ENCODE measurements at regions not wholly inside any gene's neighbourhood (a gene's known extent, or its start where the extent isn't known, plus 50 kb on each side); places are given as distances from the start of the nearest gene placed in this dataset.

DNA sequence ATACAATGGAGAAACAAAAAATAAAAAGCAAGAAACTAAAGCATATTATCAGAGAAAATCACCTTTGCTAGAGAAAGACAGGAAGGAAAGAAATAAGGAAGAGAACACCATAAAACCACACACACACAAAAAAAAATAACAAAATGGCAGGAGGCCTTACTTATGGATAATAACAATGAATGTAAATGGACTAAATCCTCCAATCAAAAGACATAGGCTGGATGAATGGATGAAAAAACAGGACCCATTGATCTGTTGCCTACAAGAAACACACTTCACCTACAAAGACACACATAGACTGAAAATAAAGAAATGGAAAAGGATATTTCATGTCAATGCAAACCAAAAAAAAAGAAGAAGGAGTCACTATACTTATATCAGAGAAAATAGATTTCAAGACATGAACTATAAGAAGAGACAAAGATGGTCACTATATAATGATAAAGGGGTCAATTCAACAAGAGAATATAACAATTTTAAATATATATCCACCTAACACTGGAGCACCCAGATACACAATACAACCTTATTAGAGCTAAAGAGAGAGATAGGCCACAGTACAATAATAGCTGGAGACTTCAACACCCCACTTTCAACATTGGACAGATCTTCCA is 693.6 kb downstream of the HACE1 start:
- Histone ChIP-seq H3K9me3 (peaks cover 0 to 33% (median 14%) of the 10 kb centered on the region in 4 donors), H3K36me3 (no peaks in the 10 kb centered on the region), H3K4me3 (no peak overlapping the region), H3K4me1 (no peaks in the 10 kb centered on the region), H3K27ac (no peak overlapping the region), H3K27me3 (no peaks in the 10 kb centered on the region)
- DNase-seq, result no peak
- intact Hi-C loops (cut with DNase I; ENCODE audit: low total_unique reads), result no loop called here
- TF ChIP-seq, protein P1, sequence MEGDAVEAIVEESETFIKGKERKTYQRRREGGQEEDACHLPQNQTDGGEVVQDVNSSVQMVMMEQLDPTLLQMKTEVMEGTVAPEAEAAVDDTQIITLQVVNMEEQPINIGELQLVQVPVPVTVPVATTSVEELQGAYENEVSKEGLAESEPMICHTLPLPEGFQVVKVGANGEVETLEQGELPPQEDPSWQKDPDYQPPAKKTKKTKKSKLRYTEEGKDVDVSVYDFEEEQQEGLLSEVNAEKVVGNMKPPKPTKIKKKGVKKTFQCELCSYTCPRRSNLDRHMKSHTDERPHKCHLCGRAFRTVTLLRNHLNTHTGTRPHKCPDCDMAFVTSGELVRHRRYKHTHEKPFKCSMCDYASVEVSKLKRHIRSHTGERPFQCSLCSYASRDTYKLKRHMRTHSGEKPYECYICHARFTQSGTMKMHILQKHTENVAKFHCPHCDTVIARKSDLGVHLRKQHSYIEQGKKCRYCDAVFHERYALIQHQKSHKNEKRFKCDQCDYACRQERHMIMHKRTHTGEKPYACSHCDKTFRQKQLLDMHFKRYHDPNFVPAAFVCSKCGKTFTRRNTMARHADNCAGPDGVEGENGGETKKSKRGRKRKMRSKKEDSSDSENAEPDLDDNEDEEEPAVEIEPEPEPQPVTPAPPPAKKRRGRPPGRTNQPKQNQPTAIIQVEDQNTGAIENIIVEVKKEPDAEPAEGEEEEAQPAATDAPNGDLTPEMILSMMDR (IDR thresholded peaks at IDR 0.05), result no peak
- no peak for TF ChIP-seq POLR2AphosphoS5 (IDR thresholded peaks at IDR 0.05)
- no peak for TF ChIP-seq EP300 (IDR thresholded peaks at IDR 0.05)
- TF ChIP-seq POLR2A (IDR thresholded peaks at IDR 0.05), result no peak

DNA sequence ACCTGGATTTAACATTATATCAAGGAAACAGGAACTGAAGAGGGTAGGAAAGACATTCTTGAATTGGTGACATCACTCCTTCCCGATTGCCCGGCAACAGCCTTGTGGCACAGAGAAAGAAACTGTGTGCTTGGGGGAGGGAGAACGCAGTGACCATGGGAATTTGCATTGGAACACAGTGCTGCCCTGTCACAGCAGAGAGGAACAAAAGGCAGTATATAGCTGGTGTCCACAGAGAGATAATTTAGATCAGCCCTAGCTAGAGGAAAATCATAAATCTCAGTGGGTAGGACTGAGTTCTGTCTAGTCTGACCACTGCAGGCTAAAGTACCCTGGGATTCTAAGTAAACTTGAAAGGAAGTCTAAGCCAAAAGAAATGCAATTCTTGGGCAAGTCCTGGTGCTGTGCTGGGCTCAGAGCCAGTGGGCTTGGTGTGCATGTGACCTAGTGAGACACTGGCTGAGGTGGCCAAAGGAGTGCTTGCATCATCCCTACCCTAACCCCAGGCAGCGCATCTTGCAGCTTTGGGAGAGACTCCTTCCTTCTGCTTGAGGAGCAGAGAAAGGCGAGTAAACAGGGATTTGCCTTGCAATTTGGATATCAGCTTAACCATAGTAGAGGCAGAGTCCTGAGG is 697.6 kb downstream of the HACE1 start:
- WGBS, 5 donors, result 87 to 95% (median 90%) methylated on average over 5 of the region's 5 CpGs
- no peaks in the 10 kb centered on the region for H3K4me1 ChIP-seq
- no peaks in the 10 kb centered on the region for H3K27me3 ChIP-seq
- no peak overlapping the region for H3K27ac ChIP-seq
- intact Hi-C loops (cut with DNase I; ENCODE audit: low total_unique reads), result no loop called here
- peaks cover 0 to 33% (median 14%) of the 10 kb centered on the region in 4 donors for H3K9me3 ChIP-seq
- DNase-seq, result no peak
- H3K36me3 ChIP-seq, result no peaks in the 10 kb centered on the region
- TF ChIP-seq POLR2A (IDR thresholded peaks at IDR 0.05) (no peak), POLR2AphosphoS5 (IDR thresholded peaks at IDR 0.05) (no peak), EP300 (IDR thresholded peaks at IDR 0.05) (no peak)
- TF ChIP-seq, protein P1 (IDR thresholded peaks at IDR 0.05), result no peak
- no peak overlapping the region for H3K4me3 ChIP-seq

DNA sequence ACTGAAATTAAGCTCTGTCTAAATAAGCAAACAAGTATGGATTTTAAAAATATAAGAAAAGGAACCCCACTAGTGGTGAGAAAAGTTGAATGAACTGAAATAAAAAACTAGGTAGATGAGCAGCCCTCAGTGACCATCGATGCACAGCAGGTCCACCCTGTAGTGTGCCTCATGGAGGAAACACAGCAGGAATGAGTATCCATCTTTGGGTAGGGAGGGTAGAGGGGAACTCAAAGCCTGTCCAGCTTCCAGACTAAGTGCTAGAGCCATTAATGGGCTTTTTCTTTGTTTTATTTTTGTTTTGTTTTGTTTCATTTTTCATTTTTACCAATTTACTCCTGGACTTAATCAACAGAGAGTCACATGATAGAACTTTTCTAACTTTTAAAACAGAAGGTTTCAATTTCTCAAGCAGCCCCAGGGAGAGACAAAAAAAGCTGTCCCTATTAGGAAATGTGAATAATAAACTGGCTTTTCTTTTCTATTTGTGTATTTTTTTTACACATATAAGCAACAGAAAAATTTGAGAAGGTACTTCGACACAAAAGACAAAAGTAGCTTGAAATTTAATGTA is 700.6 kb downstream of the HACE1 start:
- intact Hi-C loops (cut with DNase I; ENCODE audit: low total_unique reads), result no loop called here
- H3K9me3 ChIP-seq, result peaks cover 0 to 8% (median 3%) of the 10 kb centered on the region in 4 donors
- no peak for TF ChIP-seq POLR2A (IDR thresholded peaks at IDR 0.05)
- no peak for TF ChIP-seq EP300 (IDR thresholded peaks at IDR 0.05)
- TF ChIP-seq, protein P1 (IDR thresholded peaks at IDR 0.05), result no peak
- TF ChIP-seq POLR2AphosphoS5 (IDR thresholded peaks at IDR 0.05), result no peak
- no peaks in the 10 kb centered on the region for H3K4me1 ChIP-seq
- no peaks in the 10 kb centered on the region for H3K27me3 ChIP-seq
- H3K4me3 ChIP-seq, result no peak overlapping the region
- no peak overlapping the region for H3K27ac ChIP-seq
- 83 to 91% (median 84%) methylated on average over 2 of the region's 2 CpGs for WGBS, 5 donors
- H3K36me3 ChIP-seq, result no peaks in the 10 kb centered on the region
- no peak for DNase-seq

DNA sequence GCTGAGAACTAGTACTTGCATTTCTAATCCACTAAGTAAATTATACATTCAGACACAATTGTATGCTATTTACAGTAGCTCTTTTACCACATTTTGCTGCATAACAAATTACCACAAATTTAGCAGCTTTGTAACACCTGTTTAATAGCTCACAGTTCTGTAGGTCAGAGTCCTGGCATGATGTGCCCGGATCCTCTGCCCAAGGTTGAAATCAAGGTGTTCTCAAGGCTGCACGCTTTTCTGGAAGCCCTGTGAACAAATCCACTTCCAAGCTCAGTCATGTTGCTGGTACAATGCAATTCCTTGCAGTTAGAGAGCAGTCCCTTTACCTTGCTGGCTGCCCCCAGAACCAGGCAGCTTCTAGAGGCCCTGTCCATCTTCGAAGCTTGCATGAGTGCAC is 716.0 kb downstream of the HACE1 start:
- no peak for DNase-seq
- no peaks in the 10 kb centered on the region for H3K4me1 ChIP-seq
- no peaks in the 10 kb centered on the region for H3K36me3 ChIP-seq
- WGBS, 5 donors, result 69 to 94% (median 77%) methylated on average over 3 of the region's 3 CpGs
- H3K27me3 ChIP-seq, result no peaks in the 10 kb centered on the region
- intact Hi-C loops (cut with DNase I; ENCODE audit: low total_unique reads), result no loop called here
- H3K4me3 ChIP-seq, result no peak overlapping the region
- H3K9me3 ChIP-seq, result peaks cover 0 to 12% (median 0%) of the 10 kb centered on the region in 4 donors
- TF ChIP-seq EP300 (IDR thresholded peaks at IDR 0.05), result no peak
- TF ChIP-seq, protein P1 (IDR thresholded peaks at IDR 0.05), result no peak
- TF ChIP-seq POLR2AphosphoS5 (IDR thresholded peaks at IDR 0.05), result no peak
- TF ChIP-seq POLR2A (IDR thresholded peaks at IDR 0.05), result no peak
- no peak overlapping the region for H3K27ac ChIP-seq
